ENCODE measurements at regions not wholly inside any gene's neighbourhood (a gene's known extent, or its start where the extent isn't known, plus 50 kb on each side); places are given as distances from the start of the nearest gene placed in this dataset.

DNA sequence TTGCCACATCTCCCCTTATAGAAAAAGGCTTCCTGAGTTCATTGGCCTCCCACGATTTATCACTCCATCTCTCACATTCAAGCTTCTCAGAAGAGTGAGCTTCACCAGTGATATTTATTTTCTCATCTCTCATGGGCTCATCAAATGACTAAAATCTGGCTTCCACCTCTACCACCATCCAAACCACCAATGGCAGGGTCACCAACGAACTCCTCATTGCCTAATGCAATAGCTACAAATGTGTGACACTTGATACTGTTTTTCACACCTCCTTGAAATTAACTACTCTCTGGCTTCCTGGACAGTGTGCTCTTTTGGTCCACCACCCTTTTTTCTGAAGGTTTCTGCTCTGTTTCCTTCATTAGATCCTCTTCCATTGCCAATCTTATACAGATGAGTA lies 129.0 kb downstream of the SH2D1A start:
- TF ChIP-seq, protein P1, sequence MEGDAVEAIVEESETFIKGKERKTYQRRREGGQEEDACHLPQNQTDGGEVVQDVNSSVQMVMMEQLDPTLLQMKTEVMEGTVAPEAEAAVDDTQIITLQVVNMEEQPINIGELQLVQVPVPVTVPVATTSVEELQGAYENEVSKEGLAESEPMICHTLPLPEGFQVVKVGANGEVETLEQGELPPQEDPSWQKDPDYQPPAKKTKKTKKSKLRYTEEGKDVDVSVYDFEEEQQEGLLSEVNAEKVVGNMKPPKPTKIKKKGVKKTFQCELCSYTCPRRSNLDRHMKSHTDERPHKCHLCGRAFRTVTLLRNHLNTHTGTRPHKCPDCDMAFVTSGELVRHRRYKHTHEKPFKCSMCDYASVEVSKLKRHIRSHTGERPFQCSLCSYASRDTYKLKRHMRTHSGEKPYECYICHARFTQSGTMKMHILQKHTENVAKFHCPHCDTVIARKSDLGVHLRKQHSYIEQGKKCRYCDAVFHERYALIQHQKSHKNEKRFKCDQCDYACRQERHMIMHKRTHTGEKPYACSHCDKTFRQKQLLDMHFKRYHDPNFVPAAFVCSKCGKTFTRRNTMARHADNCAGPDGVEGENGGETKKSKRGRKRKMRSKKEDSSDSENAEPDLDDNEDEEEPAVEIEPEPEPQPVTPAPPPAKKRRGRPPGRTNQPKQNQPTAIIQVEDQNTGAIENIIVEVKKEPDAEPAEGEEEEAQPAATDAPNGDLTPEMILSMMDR (conservative IDR thresholded peaks at IDR 0.05; ENCODE audit: low read depth, low read length) = no peak
- no peak for TF ChIP-seq MXI1 (IDR thresholded peaks at IDR 0.05; ENCODE audit: borderline replicate concordance, low read depth, low read length)
- TF ChIP-seq MAFK (IDR thresholded peaks at IDR 0.05; ENCODE audit: low read depth, low read length) = no peak
- TF ChIP-seq RFX5 (IDR thresholded peaks at IDR 0.05; ENCODE audit: low read depth, low read length) = no peak
- no peak for TF ChIP-seq NFE2L2 (IDR thresholded peaks at IDR 0.05; ENCODE audit: low read depth, low read length)
- TF ChIP-seq POLR2A (IDR thresholded peaks at IDR 0.05; ENCODE audit: low read depth, low read length) = no peak
